ENCODE measurements at regions not wholly inside any gene's neighbourhood (a gene's known extent, or its start where the extent isn't known, plus 50 kb on each side); places are given as distances from the start of the nearest gene placed in this dataset.

- H3K4me3 ChIP-seq = no peak overlapping the region
- H3K79me2 ChIP-seq = no peaks in the 10 kb centered on the region
- no peak for TF ChIP-seq CTCF (IDR thresholded peaks at IDR 0.05; ENCODE audit: poor library complexity)
- TF ChIP-seq EZH2phosphoT487 (IDR thresholded peaks at IDR 0.05; ENCODE audit: low read depth, severe bottlenecking, unreplicated experiment) = no peak
- TF ChIP-seq EZH2 (IDR thresholded peaks at IDR 0.05; ENCODE audit: borderline replicate concordance) = no peak
- no peaks in the 10 kb centered on the region for H4K20me1 ChIP-seq (ENCODE audit: insufficient read depth, poor library complexity, severe bottlenecking)
- no peak overlapping the region for H2AFZ ChIP-seq
- WGBS (ENCODE audit: low lambda C conversion rate, missing lambda C conversion rate) = 92% methylated on average over 6 of the region's 6 CpGs
- no peaks in the 10 kb centered on the region for H3K4me1 ChIP-seq (ENCODE audit: insufficient read depth)
- no peak overlapping the region for H3K4me2 ChIP-seq
- H3K9me2 ChIP-seq (replicated peaks; ENCODE audit: insufficient read depth) = no peaks in the 10 kb centered on the region
- H3K36me3 ChIP-seq (replicated peaks; ENCODE audit: insufficient read depth, low read depth) = no peaks in the 10 kb centered on the region
- H3K27me3 ChIP-seq = peaks cover 3% of the 10 kb centered on the region
- H3K27ac ChIP-seq = no peak overlapping the region
- DNase-seq (ENCODE audit: low spot score) = no peak
- H3K9me3 ChIP-seq (ENCODE audit: low read depth) = no peaks in the 10 kb centered on the region
Measured at GRCh38 chr20:43836790-43837189, 77.9 kb upstream of the TOX2 start.

- whole genome bisulfite sequencing (ENCODE audit: low lambda C conversion rate, missing lambda C conversion rate) = 88% methylated on average over 8 of the region's 8 CpGs
- Histone ChIP-seq H3K27ac (no peak overlapping the region), H2AFZ (no peak overlapping the region), H3K4me3 (no peak overlapping the region), H3K27me3 (peaks cover 3% of the 10 kb centered on the region), H3K9me2 (replicated peaks; ENCODE audit: insufficient read depth) (no peaks in the 10 kb centered on the region), H3K4me2 (no peak overlapping the region), H3K9me3 (ENCODE audit: low read depth) (no peaks in the 10 kb centered on the region), H3K79me2 (no peaks in the 10 kb centered on the region), H3K36me3 (replicated peaks; ENCODE audit: insufficient read depth, low read depth) (no peaks in the 10 kb centered on the region), H3K4me1 (ENCODE audit: insufficient read depth) (no peaks in the 10 kb centered on the region), H4K20me1 (ENCODE audit: insufficient read depth, poor library complexity, severe bottlenecking) (no peaks in the 10 kb centered on the region)
- DNase-seq (ENCODE audit: low spot score) = no peak
- TF ChIP-seq EZH2phosphoT487 (IDR thresholded peaks at IDR 0.05; ENCODE audit: low read depth, severe bottlenecking, unreplicated experiment) = no peak
- TF ChIP-seq EZH2 (IDR thresholded peaks at IDR 0.05; ENCODE audit: borderline replicate concordance) = no peak
- TF ChIP-seq CTCF (IDR thresholded peaks at IDR 0.05; ENCODE audit: poor library complexity) = no peak
Measured at GRCh38 chr20:43835944-43836508, 78.6 kb upstream of the TOX2 start.

DNA sequence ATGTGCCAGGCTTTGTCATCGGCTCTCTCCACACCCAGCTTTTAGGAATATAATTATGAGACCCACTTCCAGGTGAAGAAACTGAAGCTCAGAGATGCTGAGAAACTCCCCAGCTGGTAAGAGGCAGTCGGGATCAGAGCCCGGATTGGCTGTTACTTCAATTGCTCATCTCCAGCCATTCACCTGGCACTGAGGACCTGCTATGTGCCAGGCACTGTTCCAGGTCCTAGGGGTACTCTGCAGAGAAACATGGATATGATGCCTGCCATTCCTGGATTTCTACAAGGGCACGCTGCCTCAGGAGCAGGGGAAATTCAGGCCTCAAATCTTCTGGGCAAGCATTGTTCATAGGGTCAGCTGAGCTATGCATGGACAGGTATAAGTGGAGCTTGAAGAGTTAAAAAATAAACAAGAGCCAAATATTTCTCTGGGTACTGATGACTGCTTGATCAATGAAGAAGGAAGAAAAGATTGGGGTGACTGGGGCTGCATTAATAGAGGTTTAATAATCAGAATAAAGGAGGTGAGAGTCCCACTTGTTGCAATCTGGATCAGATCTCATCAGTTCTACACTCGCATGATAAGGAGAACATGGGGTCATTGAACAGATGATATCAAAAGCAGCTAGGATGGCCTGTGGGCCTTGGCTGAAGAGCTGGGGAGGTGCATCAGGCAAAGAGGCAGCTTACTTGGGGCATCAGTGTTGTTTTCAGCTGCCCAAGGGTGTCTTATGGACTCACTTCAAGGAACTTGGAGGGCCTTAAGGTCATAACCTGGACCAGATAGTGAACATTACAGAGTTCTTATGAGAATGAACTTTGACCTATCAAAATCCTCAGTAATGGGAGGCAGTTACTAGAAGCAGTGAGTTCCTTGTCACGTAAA, 80.9 kb upstream of the TOX2 start:
- no peak for TF ChIP-seq EZH2phosphoT487 (IDR thresholded peaks at IDR 0.05; ENCODE audit: low read depth, severe bottlenecking, unreplicated experiment)
- TF ChIP-seq CTCF (IDR thresholded peaks at IDR 0.05; ENCODE audit: poor library complexity) = no peak
- no peak for TF ChIP-seq EZH2 (IDR thresholded peaks at IDR 0.05; ENCODE audit: borderline replicate concordance)
- Histone ChIP-seq H3K9me2 (replicated peaks; ENCODE audit: insufficient read depth) (no peaks in the 10 kb centered on the region), H3K9me3 (ENCODE audit: low read depth) (no peaks in the 10 kb centered on the region), H3K36me3 (replicated peaks; ENCODE audit: insufficient read depth, low read depth) (no peaks in the 10 kb centered on the region), H3K4me3 (no peak overlapping the region), H4K20me1 (ENCODE audit: insufficient read depth, poor library complexity, severe bottlenecking) (no peaks in the 10 kb centered on the region), H3K27ac (no peak overlapping the region), H2AFZ (no peak overlapping the region), H3K4me2 (no peak overlapping the region), H3K27me3 (no peaks in the 10 kb centered on the region), H3K79me2 (no peaks in the 10 kb centered on the region), H3K4me1 (ENCODE audit: insufficient read depth) (no peaks in the 10 kb centered on the region)
- no peak for DNase-seq (ENCODE audit: low spot score)
- WGBS (ENCODE audit: low lambda C conversion rate, missing lambda C conversion rate) = 83% methylated on average over 6 of the region's 6 CpGs
